Astrocyte (in vitro differentiated cells and primary cell): ENCODE measurements at regions not wholly inside any gene's neighbourhood (a gene's known extent, or its start where the extent isn't known, plus 50 kb on each side); places are given as distances from the start of the nearest gene placed in this dataset.

Experiments used
- DNase-seq: peaks from one replicate; pipeline ENCODE4 v3.0.0-alpha.2; 2010; ENCODE audit warnings: low read depth
- FAIRE-seq: peaks from 2 replicates; lab custom pipeline; 2011; peaks lifted over from hg19 to GRCh38; lab: Jason Lieb, UNC
- H2AFZ ChIP-seq: 2 replicates; pipeline ENCODE4 v1.6.0; 2012; ENCODE audit warnings: low read depth, low read length, inconsistent platforms
- H3K27ac ChIP-seq: 2 replicates; pipeline ENCODE4 v1.5.1; 2011; ENCODE audit warnings: low read depth, low read length, inconsistent platforms
- H3K27me3 ChIP-seq: 2 replicates; pipeline ENCODE4 v1.6.0; 2011; ENCODE audit warnings: low read length, inconsistent platforms; ENCODE audit not compliant: insufficient read depth
- H3K36me3 ChIP-seq: 2 replicates; pipeline ENCODE4 v1.5.1; 2011; ENCODE audit warnings: low read length, inconsistent platforms; ENCODE audit not compliant: insufficient read depth
- H3K4me1 ChIP-seq: 2 replicates; pipeline ENCODE4 v1.5.1; 2011; ENCODE audit warnings: low read length, inconsistent platforms; ENCODE audit not compliant: insufficient read depth
- H3K4me2 ChIP-seq: 2 replicates; pipeline ENCODE4 v1.6.0; 2012; ENCODE audit warnings: low read length, inconsistent platforms
- H3K4me3 ChIP-seq: 2 replicates; pipeline ENCODE4 v1.5.1; 2011; ENCODE audit warnings: low read depth, mild to moderate bottlenecking, low read length, inconsistent platforms; ENCODE audit not compliant: insufficient read depth
- H3K79me2 ChIP-seq: 2 replicates; pipeline ENCODE4 v1.6.0; 2012; ENCODE audit warnings: mild to moderate bottlenecking, low read length, inconsistent platforms; ENCODE audit not compliant: insufficient read depth
- H3K9ac ChIP-seq: 2 replicates; pipeline ENCODE4 v1.6.0; 2012; ENCODE audit warnings: mild to moderate bottlenecking, low read length, inconsistent platforms
- H3K9me3 ChIP-seq: 2 replicates; pipeline ENCODE4 v1.5.1; 2012; ENCODE audit warnings: low read depth, mild to moderate bottlenecking, low read length, inconsistent platforms; ENCODE audit not compliant: insufficient read depth
- H4K20me1 ChIP-seq: 2 replicates; pipeline ENCODE4 v1.6.0; 2012; ENCODE audit warnings: low read length, inconsistent platforms; ENCODE audit not compliant: insufficient read depth
- H3K27ac Mint-ChIP-seq: one replicate; pipeline ENCODE4 v1.8.0; 2021; ENCODE audit warnings: mild to moderate bottlenecking, mixed read lengths; ENCODE audit not compliant: unreplicated experiment
- H3K27me3 Mint-ChIP-seq: one replicate; pipeline ENCODE4 v1.8.0; 2021; ENCODE audit warnings: low read depth, mixed read lengths; ENCODE audit not compliant: unreplicated experiment
- H3K36me3 Mint-ChIP-seq: one replicate; pipeline ENCODE4 v1.8.0; 2021; ENCODE audit warnings: low read depth, mixed read lengths; ENCODE audit not compliant: unreplicated experiment
- H3K4me1 Mint-ChIP-seq: one replicate; pipeline ENCODE4 v1.8.0; 2021; ENCODE audit warnings: low read depth, mixed read lengths; ENCODE audit not compliant: unreplicated experiment
- H3K4me3 Mint-ChIP-seq: one replicate; pipeline ENCODE4 v1.8.0; 2021; ENCODE audit warnings: mild to moderate bottlenecking, moderate library complexity, mixed read lengths; ENCODE audit not compliant: unreplicated experiment
- H3K9me3 Mint-ChIP-seq: one replicate; pipeline ENCODE4 v1.8.0; 2021; ENCODE audit warnings: mild to moderate bottlenecking, mixed read lengths; ENCODE audit not compliant: unreplicated experiment
- EZH2 ChIP-seq: IDR thresholded peaks from 2 replicates; pipeline ENCODE4 v1.6.1; 2012; ENCODE audit warnings: mild to moderate bottlenecking, low read length, inconsistent platforms; ENCODE audit not compliant: insufficient read depth
- TF ChIP-seq, protein P1 (sequence below): IDR thresholded peaks from 2 replicates; pipeline ENCODE4 v1.5.1; 2011; ENCODE audit warnings: low read depth, mild to moderate bottlenecking, inconsistent platforms, low read length, moderate library complexity; ENCODE audit not compliant: insufficient read depth

DNA sequence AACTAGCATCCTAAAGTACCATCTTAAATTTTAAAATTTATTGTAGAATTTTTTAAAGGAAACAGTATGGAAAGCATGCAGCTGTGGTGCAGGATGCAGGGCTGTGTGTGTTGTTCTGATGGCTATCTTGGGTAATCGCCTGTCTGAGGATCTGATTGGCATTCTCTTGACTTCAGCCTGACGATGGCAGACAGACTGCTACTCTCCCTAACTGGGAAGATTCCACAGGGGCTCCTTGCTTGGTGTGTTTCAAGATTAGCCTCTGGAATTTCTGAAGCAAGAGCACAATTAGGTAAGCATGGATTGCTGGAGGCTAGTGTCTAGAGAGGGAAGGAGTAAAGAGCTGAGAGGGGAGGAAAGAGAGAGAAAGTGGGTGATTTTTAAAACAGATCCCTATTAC lies 696.8 kb upstream of the LRFN5 start:
- no peak for TF ChIP-seq EZH2
- TF ChIP-seq, protein P1, sequence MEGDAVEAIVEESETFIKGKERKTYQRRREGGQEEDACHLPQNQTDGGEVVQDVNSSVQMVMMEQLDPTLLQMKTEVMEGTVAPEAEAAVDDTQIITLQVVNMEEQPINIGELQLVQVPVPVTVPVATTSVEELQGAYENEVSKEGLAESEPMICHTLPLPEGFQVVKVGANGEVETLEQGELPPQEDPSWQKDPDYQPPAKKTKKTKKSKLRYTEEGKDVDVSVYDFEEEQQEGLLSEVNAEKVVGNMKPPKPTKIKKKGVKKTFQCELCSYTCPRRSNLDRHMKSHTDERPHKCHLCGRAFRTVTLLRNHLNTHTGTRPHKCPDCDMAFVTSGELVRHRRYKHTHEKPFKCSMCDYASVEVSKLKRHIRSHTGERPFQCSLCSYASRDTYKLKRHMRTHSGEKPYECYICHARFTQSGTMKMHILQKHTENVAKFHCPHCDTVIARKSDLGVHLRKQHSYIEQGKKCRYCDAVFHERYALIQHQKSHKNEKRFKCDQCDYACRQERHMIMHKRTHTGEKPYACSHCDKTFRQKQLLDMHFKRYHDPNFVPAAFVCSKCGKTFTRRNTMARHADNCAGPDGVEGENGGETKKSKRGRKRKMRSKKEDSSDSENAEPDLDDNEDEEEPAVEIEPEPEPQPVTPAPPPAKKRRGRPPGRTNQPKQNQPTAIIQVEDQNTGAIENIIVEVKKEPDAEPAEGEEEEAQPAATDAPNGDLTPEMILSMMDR = no peak

DNA sequence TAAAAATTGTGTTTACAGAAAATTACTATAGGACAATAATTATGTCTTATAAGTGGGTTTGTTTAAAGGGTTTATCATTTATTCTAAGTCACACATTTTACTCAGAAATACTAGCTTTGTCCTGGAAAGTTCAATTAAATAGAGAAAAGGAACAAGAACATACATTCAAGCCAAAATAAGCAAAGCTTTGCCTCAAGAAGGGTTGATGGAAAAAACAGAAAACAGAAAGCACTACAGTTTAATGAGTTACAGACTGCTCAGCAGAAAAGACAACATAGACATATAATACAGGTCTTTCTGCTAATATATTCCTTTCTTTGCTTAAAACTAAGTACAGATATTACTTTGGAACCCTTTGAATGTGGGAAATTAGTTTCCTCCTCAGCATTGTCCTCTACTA lies 703.0 kb upstream of the LRFN5 start:
- no peaks in the 10 kb centered on the region for H3K27me3 Mint-ChIP-seq
- Histone ChIP-seq H3K36me3 (no peaks in the 10 kb centered on the region), H3K27ac (no peak overlapping the region), H3K4me1 (no peaks in the 10 kb centered on the region), H3K27me3 (no peaks in the 10 kb centered on the region), H2AFZ (no peak overlapping the region), H3K9ac (no peak overlapping the region), H3K79me2 (no peaks in the 10 kb centered on the region), H3K9me3 (no peaks in the 10 kb centered on the region), H3K4me3 (no peak overlapping the region), H4K20me1 (no peaks in the 10 kb centered on the region), H3K4me2 (no peak overlapping the region)
- H3K4me3 Mint-ChIP-seq = no peak overlapping the region
- no peaks in the 10 kb centered on the region for H3K36me3 Mint-ChIP-seq
- TF ChIP-seq, protein P1 = no peak
- TF ChIP-seq EZH2 = no peak
- no peaks in the 10 kb centered on the region for H3K9me3 Mint-ChIP-seq
- DNase-seq (no peak), FAIRE-seq (no peak)
- H3K27ac Mint-ChIP-seq = no peak overlapping the region
- H3K4me1 Mint-ChIP-seq = no peaks in the 10 kb centered on the region

More for the DNA sequence above, 696.8 kb upstream of the LRFN5 start:
- H3K4me1 ChIP-seq = no peaks in the 10 kb centered on the region
- no peak overlapping the region for H3K27ac ChIP-seq
- no peak overlapping the region for H2AFZ ChIP-seq
- H3K4me1 Mint-ChIP-seq = peaks cover 7% of the 10 kb centered on the region
- no peaks in the 10 kb centered on the region for H3K9me3 ChIP-seq
- no peak overlapping the region for H3K4me3 Mint-ChIP-seq
- H3K4me2 ChIP-seq = no peak overlapping the region
- no peaks in the 10 kb centered on the region for H3K27me3 Mint-ChIP-seq
- H3K27me3 ChIP-seq = no peaks in the 10 kb centered on the region
- FAIRE-seq = no peak
- no peak overlapping the region for H3K27ac Mint-ChIP-seq
- H4K20me1 ChIP-seq = no peaks in the 10 kb centered on the region
- no peaks in the 10 kb centered on the region for H3K36me3 ChIP-seq
- no peaks in the 10 kb centered on the region for H3K36me3 Mint-ChIP-seq
- DNase-seq = no peak
- H3K4me3 ChIP-seq = no peak overlapping the region
- H3K79me2 ChIP-seq = no peaks in the 10 kb centered on the region
- no peak overlapping the region for H3K9ac ChIP-seq
- H3K9me3 Mint-ChIP-seq = no peaks in the 10 kb centered on the region

DNA sequence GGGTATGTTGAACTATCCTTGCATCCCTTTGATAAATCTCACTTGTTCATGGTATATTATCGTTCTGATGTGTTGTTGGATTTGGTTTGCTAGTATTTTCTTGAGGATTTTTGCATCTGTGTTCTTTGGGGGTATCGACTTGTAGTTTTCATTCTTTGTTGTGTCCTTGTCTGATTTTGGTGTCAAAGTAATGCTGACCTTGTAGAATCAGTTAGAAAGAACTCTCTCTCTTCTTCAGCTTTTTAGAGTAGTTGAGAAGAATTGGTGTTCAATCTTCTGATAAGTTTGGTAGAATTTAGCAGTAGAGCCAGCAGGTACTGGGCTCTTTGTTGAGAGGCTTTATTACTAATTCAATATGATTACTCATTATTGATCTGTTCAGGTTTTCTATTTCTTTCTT lies 707.2 kb upstream of the LRFN5 start:
- H3K36me3 ChIP-seq = no peaks in the 10 kb centered on the region
- DNase-seq (no peak), FAIRE-seq (no peak)
- H3K27ac Mint-ChIP-seq = no peak overlapping the region
- no peak overlapping the region for H3K4me2 ChIP-seq
- no peaks in the 10 kb centered on the region for H3K27me3 Mint-ChIP-seq
- H3K27ac ChIP-seq = no peak overlapping the region
- H3K4me1 Mint-ChIP-seq = no peaks in the 10 kb centered on the region
- H4K20me1 ChIP-seq = no peaks in the 10 kb centered on the region
- H3K9ac ChIP-seq = no peak overlapping the region
- H3K9me3 Mint-ChIP-seq = no peaks in the 10 kb centered on the region
- no peak for TF ChIP-seq EZH2
- no peak overlapping the region for H3K4me3 Mint-ChIP-seq
- H3K36me3 Mint-ChIP-seq = no peaks in the 10 kb centered on the region
- no peaks in the 10 kb centered on the region for H3K9me3 ChIP-seq
- no peaks in the 10 kb centered on the region for H3K79me2 ChIP-seq
- no peaks in the 10 kb centered on the region for H3K4me1 ChIP-seq
- no peak overlapping the region for H3K4me3 ChIP-seq
- H2AFZ ChIP-seq = no peak overlapping the region
- no peaks in the 10 kb centered on the region for H3K27me3 ChIP-seq
